ENCODE measurements at regions not wholly inside any gene's neighbourhood (a gene's known extent, or its start where the extent isn't known, plus 50 kb on each side); places are given as distances from the start of the nearest gene placed in this dataset.

- POLR2A ChIA-PET = no interaction called here
- H3K4me2 ChIP-seq (ENCODE audit: insufficient read depth, low read length) = peak overlapping the region; percentile 53
- no peak for DNase-seq (ENCODE audit: low read depth, low spot score)
- H2AFZ ChIP-seq (ENCODE audit: low read depth, low read length) = no peak overlapping the region
- peak overlapping the region; percentile 54 for H3K9ac ChIP-seq (replicated peaks; ENCODE audit: extremely low read depth, insufficient read depth, low read length)
- TF ChIP-seq, protein P1, sequence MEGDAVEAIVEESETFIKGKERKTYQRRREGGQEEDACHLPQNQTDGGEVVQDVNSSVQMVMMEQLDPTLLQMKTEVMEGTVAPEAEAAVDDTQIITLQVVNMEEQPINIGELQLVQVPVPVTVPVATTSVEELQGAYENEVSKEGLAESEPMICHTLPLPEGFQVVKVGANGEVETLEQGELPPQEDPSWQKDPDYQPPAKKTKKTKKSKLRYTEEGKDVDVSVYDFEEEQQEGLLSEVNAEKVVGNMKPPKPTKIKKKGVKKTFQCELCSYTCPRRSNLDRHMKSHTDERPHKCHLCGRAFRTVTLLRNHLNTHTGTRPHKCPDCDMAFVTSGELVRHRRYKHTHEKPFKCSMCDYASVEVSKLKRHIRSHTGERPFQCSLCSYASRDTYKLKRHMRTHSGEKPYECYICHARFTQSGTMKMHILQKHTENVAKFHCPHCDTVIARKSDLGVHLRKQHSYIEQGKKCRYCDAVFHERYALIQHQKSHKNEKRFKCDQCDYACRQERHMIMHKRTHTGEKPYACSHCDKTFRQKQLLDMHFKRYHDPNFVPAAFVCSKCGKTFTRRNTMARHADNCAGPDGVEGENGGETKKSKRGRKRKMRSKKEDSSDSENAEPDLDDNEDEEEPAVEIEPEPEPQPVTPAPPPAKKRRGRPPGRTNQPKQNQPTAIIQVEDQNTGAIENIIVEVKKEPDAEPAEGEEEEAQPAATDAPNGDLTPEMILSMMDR (IDR thresholded peaks at IDR 0.05; ENCODE audit: extremely low read depth in 1 of 2, insufficient read depth in 1 of 2, low read depth in 1 of 2, low read length in 2 of 2) = no peak
- TF ChIP-seq EZH2 (IDR thresholded peaks at IDR 0.05; ENCODE audit: borderline replicate concordance, low read depth, low read length, severe bottlenecking) = no peak
- no peaks in the 10 kb centered on the region for H3K36me3 ChIP-seq (ENCODE audit: control insufficient read depth in 2 of 2, extremely low read depth in 1 of 2, insufficient read depth in 2 of 2, low read length in 2 of 2)
- H3K27ac ChIP-seq (ENCODE audit: insufficient read depth, low read depth, low read length) = peak overlapping the region; percentile 72
- H4K20me1 ChIP-seq (replicated peaks; ENCODE audit: control insufficient read depth, extremely low read depth, insufficient read depth, low read length) = no peaks in the 10 kb centered on the region
- H3K4me1 ChIP-seq (ENCODE audit: control insufficient read depth, extremely low read depth, insufficient read depth, low read length) = peaks cover 44% of the 10 kb centered on the region
- BruUV-seq (replicated peaks) = no TSS peak
- dilution Hi-C loops (cut with MboI; ENCODE audit: extremely low pct_ligation_motif_present, low sequenced_read_pairs) = no loop called here
- no peak overlapping the region for H3K4me3 ChIP-seq (replicated peaks in 1 of 3; ENCODE audit: insufficient read depth in 1 of 3, low read depth in 1 of 3, low read length in 3 of 3)
- CTCF ChIA-PET = interaction anchor here (0.9 to 1.0 kb wide), 2 partner anchors 14 to 163 kb away, joined by 3 to 4 read pairs; no protein-coding TSS in a partner anchor
- H3K9me3 ChIP-seq (replicated peaks; ENCODE audit: control insufficient read depth, insufficient read depth, low read length) = no peaks in the 10 kb centered on the region
- no peaks in the 10 kb centered on the region for H3K9me1 ChIP-seq (replicated peaks; ENCODE audit: control insufficient read depth, extremely low read depth, insufficient read depth, low read length)
- intact Hi-C loops (cut with micrococcal nuclease) = loop anchor here (2.0 kb wide), 1 partner anchor 112 kb away; no protein-coding TSS in a partner anchor
- no peaks in the 10 kb centered on the region for H3K27me3 ChIP-seq (ENCODE audit: control insufficient read depth in 2 of 2, insufficient read depth in 2 of 2, low read length in 2 of 2)
- FAIRE-seq = no peak
- H3K79me2 ChIP-seq (ENCODE audit: control insufficient read depth, insufficient read depth, low read length) = no peaks in the 10 kb centered on the region
These were observed 65.2 kb upstream of the STK38L start for GRCh38 chr12:27178723-27179399.

Data from endothelial cell of umbilical vein (primary cell).